DOHH2 (cell line): ENCODE measurements at regions not wholly inside any gene's neighbourhood (a gene's known extent, or its start where the extent isn't known, plus 50 kb on each side); places are given as distances from the start of the nearest gene placed in this dataset.

Experiments used
- H3F3A ChIP-seq: fragments of 200-600 bp; sonication (generic), shearing (Covaris generic); 2 replicates; pipeline ENCODE4 v1.6.0; 2016; ENCODE audit warnings: antibody characterized with exemption, mild to moderate bottlenecking; ENCODE audit not compliant: control insufficient read depth, insufficient read depth
- H3K27ac ChIP-seq: fragments of 200-600 bp; sonication (generic); 2 replicates; pipeline ENCODE4 v1.5.1; 2014; ENCODE audit warnings: low read depth, mild to moderate bottlenecking, low read length, moderate library complexity
- H3K27me3 ChIP-seq: fragments of 200-600 bp; sonication (generic); 2 replicates; pipeline ENCODE4 v1.6.1; 2014; ENCODE audit warnings: mild to moderate bottlenecking, low read length, mixed read lengths; ENCODE audit not compliant: control insufficient read depth
- H3K36me3 ChIP-seq: fragments of 200-600 bp; sonication (generic); 2 replicates; pipeline ENCODE4 v1.6.1; 2014; ENCODE audit warnings: mild to moderate bottlenecking, low read length, moderate library complexity, mixed read lengths; ENCODE audit not compliant: control insufficient read depth
- H3K4me1 ChIP-seq: fragments of 200-600 bp; sonication (generic); 2 replicates; pipeline ENCODE4 v1.6.1; 2014; ENCODE audit warnings: mild to moderate bottlenecking, low read length, mixed read lengths; ENCODE audit not compliant: control insufficient read depth
- H3K4me2 ChIP-seq: fragments of 200-600 bp; sonication (generic); 2 replicates; pipeline ENCODE4 v1.6.0; 2014; ENCODE audit warnings: mild to moderate bottlenecking, low read length, moderate library complexity
- H3K4me3 ChIP-seq: fragments of 200-600 bp; sonication (generic); 2 replicates; pipeline ENCODE4 v1.5.1; 2014; ENCODE audit warnings: mild to moderate bottlenecking, low read length, mixed read lengths
- H3K79me2 ChIP-seq: fragments of 200-600 bp; sonication (generic); 2 replicates; pipeline ENCODE4 v1.6.1; 2014; ENCODE audit warnings: mild to moderate bottlenecking, low read length, mixed read lengths; ENCODE audit not compliant: control insufficient read depth
- H3K9me2 ChIP-seq: fragments of 200-600 bp; sonication (generic); replicated peaks from 2 replicates; pipeline ENCODE4 v1.6.1; 2014; ENCODE audit warnings: mild to moderate bottlenecking, low read length, mixed read lengths; ENCODE audit not compliant: control insufficient read depth
- H3K9me3 ChIP-seq: fragments of 200-600 bp; sonication (generic); 2 replicates; pipeline ENCODE4 v1.6.1; 2014; ENCODE audit warnings: antibody characterized with exemption, low read length, mixed read lengths; ENCODE audit not compliant: control insufficient read depth, insufficient read depth
- H4K20me1 ChIP-seq: fragments of 200-600 bp; sonication (generic); 2 replicates; pipeline ENCODE4 v1.6.0; 2014; ENCODE audit warnings: low read depth, mild to moderate bottlenecking, antibody characterized with exemption, low read length, moderate library complexity; ENCODE audit not compliant: control insufficient read depth, insufficient read depth
- CTCF ChIP-seq: fragments of 200-600 bp; sonication (generic); IDR thresholded peaks from one replicate; pipeline ENCODE4 v1.5.1; 2014; ENCODE audit warnings: antibody characterized with exemption, mild to moderate bottlenecking, low read depth, low read length; ENCODE audit not compliant: poor library complexity, severe bottlenecking
- EZH2phosphoT487 ChIP-seq: fragments of 200-600 bp; sonication (generic); IDR thresholded peaks from 2 replicates; pipeline ENCODE4 v1.6.1; 2017; ENCODE audit warnings: borderline replicate concordance, mild to moderate bottlenecking, antibody characterized with exemption, low read length, moderate library complexity, mixed read lengths

- no peak overlapping the region for H3K27ac ChIP-seq
- TF ChIP-seq EZH2phosphoT487 = no peak
- no peak for TF ChIP-seq CTCF
These were observed 246.5 kb upstream of the ONECUT1 start for GRCh38 chr15:53036641-53037040.

GRCh38 chr15:53034767-53035245, 244.7 kb upstream of the ONECUT1 start:
- Histone ChIP-seq H3K4me1 (no peaks in the 10 kb centered on the region), H3K79me2 (no peaks in the 10 kb centered on the region), H3F3A (no peaks in the 10 kb centered on the region), H3K9me3 (no peaks in the 10 kb centered on the region), H3K9me2 (no peaks in the 10 kb centered on the region), H3K27ac (no peak overlapping the region), H3K4me2 (no peak overlapping the region), H3K4me3 (no peak overlapping the region), H4K20me1 (no peaks in the 10 kb centered on the region), H3K36me3 (no peaks in the 10 kb centered on the region), H3K27me3 (0 out of 2 replicates have a peak, but pooled peaks cover 2% of the 10 kb centered on the region)
- TF ChIP-seq EZH2phosphoT487 (no peak), CTCF (no peak)

More at GRCh38 chr15:53036641-53037040, 246.5 kb upstream of the ONECUT1 start:
- Histone ChIP-seq H3K9me2 (no peaks in the 10 kb centered on the region), H3K4me3 (no peak overlapping the region), H3K4me2 (no peak overlapping the region), H3K4me1 (no peaks in the 10 kb centered on the region), H4K20me1 (no peaks in the 10 kb centered on the region), H3K79me2 (no peaks in the 10 kb centered on the region), H3F3A (no peaks in the 10 kb centered on the region), H3K9me3 (no peaks in the 10 kb centered on the region), H3K27me3 (0 out of 2 replicates have a peak, but pooled peaks cover 2% of the 10 kb centered on the region), H3K36me3 (no peaks in the 10 kb centered on the region)

GRCh38 chr15:53033709-53034108, 243.6 kb upstream of the ONECUT1 start:
- no peaks in the 10 kb centered on the region for H4K20me1 ChIP-seq
- H3F3A ChIP-seq = no peaks in the 10 kb centered on the region
- H3K9me3 ChIP-seq = no peaks in the 10 kb centered on the region
- TF ChIP-seq CTCF (no peak), EZH2phosphoT487 (no peak)
- H3K36me3 ChIP-seq = no peaks in the 10 kb centered on the region
- no peaks in the 10 kb centered on the region for H3K79me2 ChIP-seq
- H3K4me2 ChIP-seq = no peak overlapping the region
- no peaks in the 10 kb centered on the region for H3K9me2 ChIP-seq
- H3K27me3 ChIP-seq = 0 out of 2 replicates have a peak, but pooled peaks cover 2% of the 10 kb centered on the region
- no peaks in the 10 kb centered on the region for H3K4me1 ChIP-seq
- no peak overlapping the region for H3K4me3 ChIP-seq
- H3K27ac ChIP-seq = no peak overlapping the region

- H3K9me3 ChIP-seq = no peaks in the 10 kb centered on the region
- H4K20me1 ChIP-seq = no peaks in the 10 kb centered on the region
- no peaks in the 10 kb centered on the region for H3K27me3 ChIP-seq
- no peak overlapping the region for H3K27ac ChIP-seq
- H3K79me2 ChIP-seq = no peaks in the 10 kb centered on the region
- H3K9me2 ChIP-seq = no peaks in the 10 kb centered on the region
- no peaks in the 10 kb centered on the region for H3F3A ChIP-seq
- TF ChIP-seq CTCF (no peak), EZH2phosphoT487 (no peak)
- no peak overlapping the region for H3K4me3 ChIP-seq
- H3K4me2 ChIP-seq = no peak overlapping the region
- H3K4me1 ChIP-seq = no peaks in the 10 kb centered on the region
- H3K36me3 ChIP-seq = no peaks in the 10 kb centered on the region
These were observed 241.3 kb upstream of the ONECUT1 start for GRCh38 chr15:53031469-53031868.
